NCI-H1694 (cell line): ENCODE measurements at regions not wholly inside any gene's neighbourhood (a gene's known extent, or its start where the extent isn't known, plus 50 kb on each side); places are given as distances from the start of the nearest gene placed in this dataset.
"Not testable (repeated sequence)": the region's sequence is repeated elsewhere in the genome, so short reads cannot be mapped to it uniquely, and the experiment has no call there.

ENCODE experiments used
- DNase-seq: peaks from one replicate; lab custom pipeline; 2025; lab: John Stamatoyannopoulos, UW

- DNase-seq, result no peak
These were observed 264.9 kb downstream of the TSN start for GRCh38 chr2:122020377-122020776.

- no peak for DNase-seq
These were observed 266.5 kb downstream of the TSN start for GRCh38 chr2:122021941-122022340.

- DNase-seq, result no peak
These were observed 267.1 kb downstream of the TSN start for GRCh38 chr2:122022531-122022930.

- DNase-seq, result peak; percentile 78
These were observed 267.8 kb downstream of the TSN start for GRCh38 chr2:122023059-122023864.

GRCh38 chr2:122027510-122028217 is 272.2 kb downstream of the TSN start:
- DNase-seq, result no peak

GRCh38 chr2:122028371-122029100 is 273.1 kb downstream of the TSN start:
- peak; percentile 87 for DNase-seq

GRCh38 chr2:122029456-122029855 is 274.0 kb downstream of the TSN start:
- no peak for DNase-seq

- DNase-seq, result no peak
These were observed 274.5 kb downstream of the TSN start for GRCh38 chr2:122029945-122030344.

- no peak for DNase-seq
These were observed 276.3 kb downstream of the TSN start for GRCh38 chr2:122031544-122032263.

- no peak for DNase-seq
These were observed 276.8 kb downstream of the TSN start for GRCh38 chr2:122032264-122032645.

- no peak for DNase-seq
These were observed 278.3 kb downstream of the TSN start for GRCh38 chr2:122033778-122034177.

- no peak for DNase-seq
These were observed 278.9 kb downstream of the TSN start for GRCh38 chr2:122034344-122034743.

GRCh38 chr2:122034777-122035176 is 279.3 kb downstream of the TSN start:
- DNase-seq, result no peak

- not testable (repeated sequence) for DNase-seq
These were observed 283.4 kb downstream of the TSN start for GRCh38 chr2:122038816-122039215.

- no peak for DNase-seq
These were observed 286.0 kb downstream of the TSN start for GRCh38 chr2:122041455-122041854.

GRCh38 chr2:122051659-122052058 is 296.2 kb downstream of the TSN start:
- not testable (repeated sequence) for DNase-seq

GRCh38 chr2:122055521-122055931 is 300.1 kb downstream of the TSN start:
- no peak for DNase-seq

- no peak for DNase-seq
These were observed 301.4 kb downstream of the TSN start for GRCh38 chr2:122056853-122057252.

- DNase-seq, result peak; percentile 30
These were observed 305.8 kb downstream of the TSN start for GRCh38 chr2:122061206-122061605.

- no peak for DNase-seq
These were observed 306.4 kb downstream of the TSN start for GRCh38 chr2:122061831-122062230.

- DNase-seq, result no peak
These were observed 307.1 kb downstream of the TSN start for GRCh38 chr2:122062506-122062905.

GRCh38 chr2:122063716-122064115 is 308.3 kb downstream of the TSN start:
- no peak for DNase-seq
